ENCODE measurements at regions not wholly inside any gene's neighbourhood (a gene's known extent, or its start where the extent isn't known, plus 50 kb on each side); places are given as distances from the start of the nearest gene placed in this dataset.

DNA sequence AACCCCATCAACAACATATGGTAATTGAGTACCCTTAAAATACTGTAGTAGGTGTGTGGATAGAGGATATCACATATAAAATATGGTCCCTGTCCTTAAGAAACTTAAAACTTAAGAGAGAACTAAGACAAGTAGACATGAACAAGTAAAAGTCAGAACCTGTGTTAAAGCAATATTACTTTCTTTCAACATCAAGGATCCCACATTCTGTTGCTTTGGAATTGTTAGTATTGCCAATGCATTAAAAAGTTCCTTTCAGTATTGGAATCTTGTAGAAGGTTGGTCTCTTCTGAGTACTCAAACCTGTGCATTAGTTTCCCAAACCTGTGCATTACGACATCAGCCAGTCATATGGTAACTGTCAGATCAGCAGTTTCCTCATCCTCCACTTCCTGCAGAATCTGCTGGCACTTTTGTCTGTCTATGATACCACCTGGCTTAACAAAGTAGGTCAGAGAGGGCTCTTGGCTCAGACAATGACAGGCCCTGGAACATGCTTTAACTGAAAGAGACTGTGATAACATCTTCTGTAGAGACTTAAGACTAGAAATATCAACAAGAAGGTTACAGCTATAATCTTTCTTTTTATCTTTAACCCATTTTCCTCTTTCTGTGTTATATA is 56.5 kb downstream of the CCDC71L start:
- Histone ChIP-seq H3K4me1 (ENCODE audit: control insufficient read depth in 2 of 2, insufficient read depth in 2 of 2, low read length in 2 of 2) (no peaks in the 10 kb centered on the region), H3K36me3 (replicated peaks in 1 of 2; ENCODE audit: control extremely low read depth in 1 of 2, control insufficient read depth in 1 of 2, extremely low read depth in 1 of 2, insufficient read depth in 2 of 2, low read length in 1 of 2) (no peaks in the 10 kb centered on the region), H3K4me2 (replicated peaks; ENCODE audit: low read depth, low read length, poor library complexity, severe bottlenecking) (no peak overlapping the region), H4K20me1 (ENCODE audit: control insufficient read depth, insufficient read depth, low read length, poor library complexity, severe bottlenecking) (no peaks in the 10 kb centered on the region), H3K27me3 (replicated peaks in 1 of 4; ENCODE audit: control extremely low read depth in 1 of 4, control insufficient read depth in 3 of 4, insufficient read depth in 4 of 4, low read length in 3 of 4) (no peaks in the 10 kb centered on the region), H3K27ac (ENCODE audit: low read length in 2 of 2) (no peak overlapping the region), H2AFZ (ENCODE audit: insufficient read depth, low read depth, low read length, poor library complexity, severe bottlenecking) (no peak overlapping the region), H3K4me3 (ENCODE audit: control extremely low read depth in 1 of 5, extremely low read depth in 1 of 5, insufficient read depth in 1 of 5, low read depth in 2 of 5, low read length in 4 of 5) (no peak overlapping the region), H3K9me3 (ENCODE audit: control extremely low read depth in 1 of 3, control insufficient read depth in 2 of 3, insufficient read depth in 1 of 3, low read length in 2 of 3) (no peaks in the 10 kb centered on the region), H3K79me2 (ENCODE audit: control insufficient read depth, insufficient read depth, low read length) (no peaks in the 10 kb centered on the region), H3K9ac (ENCODE audit: low read length) (no peak overlapping the region)
- Mint-ChIP-seq H3K4me3 (no peak overlapping the region), H3K27ac (no peak overlapping the region), H3K9me3 (ENCODE audit: insufficient read depth) (no peaks in the 10 kb centered on the region), H3K4me1 (no peaks in the 10 kb centered on the region), H3K27me3 (peaks cover 5% of the 10 kb centered on the region)
- WGBS (ENCODE audit: insufficient coverage): 86% methylated on average over 1 of the region's 1 CpG
- CTCF ChIA-PET: no interaction called here
- POLR2A ChIA-PET: no interaction called here
- TF ChIP-seq EZH2 (IDR thresholded peaks at IDR 0.05; ENCODE audit: borderline replicate concordance, insufficient read depth, low read depth, low read length, poor library complexity, severe bottlenecking): no peak
- TF ChIP-seq, protein P1, sequence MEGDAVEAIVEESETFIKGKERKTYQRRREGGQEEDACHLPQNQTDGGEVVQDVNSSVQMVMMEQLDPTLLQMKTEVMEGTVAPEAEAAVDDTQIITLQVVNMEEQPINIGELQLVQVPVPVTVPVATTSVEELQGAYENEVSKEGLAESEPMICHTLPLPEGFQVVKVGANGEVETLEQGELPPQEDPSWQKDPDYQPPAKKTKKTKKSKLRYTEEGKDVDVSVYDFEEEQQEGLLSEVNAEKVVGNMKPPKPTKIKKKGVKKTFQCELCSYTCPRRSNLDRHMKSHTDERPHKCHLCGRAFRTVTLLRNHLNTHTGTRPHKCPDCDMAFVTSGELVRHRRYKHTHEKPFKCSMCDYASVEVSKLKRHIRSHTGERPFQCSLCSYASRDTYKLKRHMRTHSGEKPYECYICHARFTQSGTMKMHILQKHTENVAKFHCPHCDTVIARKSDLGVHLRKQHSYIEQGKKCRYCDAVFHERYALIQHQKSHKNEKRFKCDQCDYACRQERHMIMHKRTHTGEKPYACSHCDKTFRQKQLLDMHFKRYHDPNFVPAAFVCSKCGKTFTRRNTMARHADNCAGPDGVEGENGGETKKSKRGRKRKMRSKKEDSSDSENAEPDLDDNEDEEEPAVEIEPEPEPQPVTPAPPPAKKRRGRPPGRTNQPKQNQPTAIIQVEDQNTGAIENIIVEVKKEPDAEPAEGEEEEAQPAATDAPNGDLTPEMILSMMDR (IDR thresholded peaks at IDR 0.05): no peak
- intact Hi-C loops (cut with micrococcal nuclease): loop anchor here (5.0 kb wide), 1 partner anchor 322 kb away; the partner anchor contains the start of gene NAMPT
- DNase-seq (no peak), ATAC-seq (ENCODE audit: low read depth) (no peak)

DNA sequence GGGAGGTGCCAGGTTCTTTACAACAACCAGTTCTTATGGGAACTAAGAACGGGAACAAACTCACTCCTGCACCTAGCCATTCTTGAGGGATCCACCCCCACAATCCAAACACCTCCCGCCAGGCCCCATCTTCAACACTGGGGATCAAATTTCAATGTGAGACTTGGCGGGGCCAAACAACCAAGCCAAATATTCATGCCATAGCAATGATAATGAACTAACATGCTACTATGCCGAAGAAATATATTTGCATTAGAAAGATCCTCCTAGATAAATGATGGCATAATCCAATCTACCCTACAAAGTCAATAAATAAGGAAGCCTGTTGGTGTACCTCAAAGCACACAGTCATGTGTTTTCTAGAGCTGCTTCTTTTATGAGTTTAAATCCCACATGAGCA is 57.6 kb downstream of the CCDC71L start:
- H3K4me3 Mint-ChIP-seq: no peak overlapping the region
- Histone ChIP-seq H3K9ac (ENCODE audit: low read length) (no peak overlapping the region), H2AFZ (ENCODE audit: insufficient read depth, low read depth, low read length, poor library complexity, severe bottlenecking) (no peak overlapping the region), H3K9me3 (ENCODE audit: control extremely low read depth in 1 of 3, control insufficient read depth in 2 of 3, insufficient read depth in 1 of 3, low read length in 2 of 3) (peaks cover 0 to 3% (median 0%) of the 10 kb centered on the region in 3 donors), H3K4me1 (ENCODE audit: control insufficient read depth in 2 of 2, insufficient read depth in 2 of 2, low read length in 2 of 2) (peaks cover 0 to 7% of the 10 kb centered on the region in 2 donors), H4K20me1 (ENCODE audit: control insufficient read depth, insufficient read depth, low read length, poor library complexity, severe bottlenecking) (no peaks in the 10 kb centered on the region), H3K4me2 (replicated peaks; ENCODE audit: low read depth, low read length, poor library complexity, severe bottlenecking) (no peak overlapping the region), H3K36me3 (replicated peaks in 1 of 2; ENCODE audit: control extremely low read depth in 1 of 2, control insufficient read depth in 1 of 2, extremely low read depth in 1 of 2, insufficient read depth in 2 of 2, low read length in 1 of 2) (no peaks in the 10 kb centered on the region), H3K4me3 (ENCODE audit: control extremely low read depth in 1 of 5, extremely low read depth in 1 of 5, insufficient read depth in 1 of 5, low read depth in 2 of 5, low read length in 4 of 5) (no peak overlapping the region), H3K27me3 (replicated peaks in 1 of 4; ENCODE audit: control extremely low read depth in 1 of 4, control insufficient read depth in 3 of 4, insufficient read depth in 4 of 4, low read length in 3 of 4) (no peaks in the 10 kb centered on the region), H3K79me2 (ENCODE audit: control insufficient read depth, insufficient read depth, low read length) (no peaks in the 10 kb centered on the region), H3K27ac (ENCODE audit: low read length in 2 of 2) (no peak overlapping the region)
- H3K9me3 Mint-ChIP-seq (ENCODE audit: insufficient read depth): no peaks in the 10 kb centered on the region
- H3K27me3 Mint-ChIP-seq: no peaks in the 10 kb centered on the region
- CTCF ChIA-PET: no interaction called here
- TF ChIP-seq, protein P1 (IDR thresholded peaks at IDR 0.05): no peak
- no peak for TF ChIP-seq EZH2 (IDR thresholded peaks at IDR 0.05; ENCODE audit: borderline replicate concordance, insufficient read depth, low read depth, low read length, poor library complexity, severe bottlenecking)
- WGBS (ENCODE audit: insufficient coverage): 100% methylated on average over 1 of the region's 4 CpGs
- intact Hi-C loops (cut with micrococcal nuclease): loop anchor here (5.0 kb wide), 1 partner anchor 321 kb away; the partner anchor contains the start of gene NAMPT
- no peak for ATAC-seq (ENCODE audit: low read depth)
- no peak for DNase-seq
- peaks cover 4% of the 10 kb centered on the region for H3K4me1 Mint-ChIP-seq
- no peak overlapping the region for H3K27ac Mint-ChIP-seq
- POLR2A ChIA-PET: no interaction called here
